Stimulated activated CD4-positive, alpha-beta T cell treated with anti-CD3 and anti-CD28 coated beads, Interleukin-4, amount 100 ng/mL, for 24 hours (primary cell): ENCODE measurements at regions not wholly inside any gene's neighbourhood (a gene's known extent, or its start where the extent isn't known, plus 50 kb on each side); places are given as distances from the start of the nearest gene placed in this dataset.

Experiments used
- DNase-seq: peaks from one replicate; pipeline ENCODE4 v3.0.0-alpha.2; 2020

- no peak for DNase-seq
These were observed 174.3 kb upstream of the CCND2 start for GRCh38 chr12:4099276-4099675.

GRCh38 chr12:4091016-4091743, 182.4 kb upstream of the CCND2 start:
- no peak for DNase-seq

- DNase-seq = no peak
These were observed 183.6 kb upstream of the CCND2 start for GRCh38 chr12:4089956-4090355.

GRCh38 chr12:4089121-4089606, 184.4 kb upstream of the CCND2 start:
- no peak for DNase-seq

GRCh38 chr12:4088451-4088850, 185.1 kb upstream of the CCND2 start:
- DNase-seq = no peak

- no peak for DNase-seq
These were observed 187.1 kb upstream of the CCND2 start for GRCh38 chr12:4086481-4086880.

GRCh38 chr12:4084573-4084972, 189.0 kb upstream of the CCND2 start:
- DNase-seq = no peak

GRCh38 chr12:4082809-4083403, 190.7 kb upstream of the CCND2 start:
- DNase-seq = no peak

- DNase-seq = no peak
These were observed 193.3 kb upstream of the CCND2 start for GRCh38 chr12:4080213-4080612.

GRCh38 chr12:4074129-4074528, 199.4 kb upstream of the CCND2 start:
- DNase-seq = no peak

GRCh38 chr12:4069670-4070010, 196.4 kb upstream of the PARP11 start:
- DNase-seq = no peak

- DNase-seq = no peak
These were observed 195.9 kb upstream of the PARP11 start for GRCh38 chr12:4068981-4069669.

- DNase-seq = no peak
These were observed 190.8 kb upstream of the PARP11 start for GRCh38 chr12:4064008-4064407.

GRCh38 chr12:4059898-4060568, 186.8 kb upstream of the PARP11 start:
- DNase-seq = no peak

GRCh38 chr12:4056910-4057845, 184.0 kb upstream of the PARP11 start:
- DNase-seq = no peak

GRCh38 chr12:4054630-4055029, 181.4 kb upstream of the PARP11 start:
- DNase-seq = no peak

GRCh38 chr12:4052691-4053090, 179.5 kb upstream of the PARP11 start:
- DNase-seq = no peak

- no peak for DNase-seq
These were observed 178.4 kb upstream of the PARP11 start for GRCh38 chr12:4051596-4051995.

- no peak for DNase-seq
These were observed 177.1 kb upstream of the PARP11 start for GRCh38 chr12:4050340-4050739.

- no peak for DNase-seq
These were observed 176.3 kb upstream of the PARP11 start for GRCh38 chr12:4049298-4050080.

- no peak for DNase-seq
These were observed 174.2 kb upstream of the PARP11 start for GRCh38 chr12:4047421-4047820.

GRCh38 chr12:4046495-4046840, 173.3 kb upstream of the PARP11 start:
- DNase-seq = no peak
